IMR-90 (cell line): ENCODE measurements at regions not wholly inside any gene's neighbourhood (a gene's known extent, or its start where the extent isn't known, plus 50 kb on each side); places are given as distances from the start of the nearest gene placed in this dataset.

Source experiments
- ATAC-seq: fragments of 200-7000 bp; cut with Tn5 transposase; 2 replicates; pipeline ENCODE4 v1.9.1; 2020; ENCODE audit warnings: low read depth, mild to moderate bottlenecking, moderate library complexity
- BruUV-seq: library from RNA; stranded (reverse); fragments of 400-500 nt; replicated peaks from 2 replicates; lab custom pipeline; 2021; lab: Mats Ljungman, UMichigan
- CTCF ChIA-PET: fragments of 300-600 bp; formaldehyde crosslinking; extraction: SDS; loops from one replicate; lab custom pipeline; 2021; ENCODE audit warnings: antibody characterized with exemption; lab: Yijun Ruan, JAX
- POLR2A ChIA-PET: fragments of 300-600 bp; sonication (Branson Sonifier 250); formaldehyde crosslinking; loops from one replicate; lab custom pipeline; 2022; ENCODE audit warnings: antibody characterized with exemption; ENCODE audit not compliant: unreplicated experiment; lab: Charles Lee
- DNase-seq: peaks from one replicate; pipeline ENCODE4 v3.0.0; 2013
- H2AFZ ChIP-seq: replicated peaks from 2 replicates; pipeline ENCODE3; 2013; ENCODE audit warnings: low read length, mild to moderate bottlenecking; ENCODE audit not compliant: poor library complexity
- H2AK5ac ChIP-seq: 2 replicates; pipeline ENCODE4 v1.6.1; 2013; ENCODE audit warnings: low read depth, low read length, inconsistent platforms
- H2AK9ac ChIP-seq: replicated peaks from 2 replicates; pipeline ENCODE3; 2013; ENCODE audit warnings: mild to moderate bottlenecking, low read depth, low read length, moderate library complexity; ENCODE audit not compliant: poor library complexity
- H2BK120ac ChIP-seq: 2 replicates; pipeline ENCODE4 v1.6.1; 2013; ENCODE audit warnings: low read depth, low read length, inconsistent platforms
- H2BK15ac ChIP-seq: 3 replicates; pipeline ENCODE4 v1.6.1; 2013; ENCODE audit warnings: low read depth, low read length, inconsistent platforms
- H2BK20ac ChIP-seq: 2 replicates; pipeline ENCODE4 v1.6.1; 2013; ENCODE audit warnings: low read depth, mild to moderate bottlenecking, inconsistent platforms, low read length, moderate library complexity
- H2BK5ac ChIP-seq: 2 replicates; pipeline ENCODE4 v1.6.1; 2013; ENCODE audit warnings: mild to moderate bottlenecking, low read depth, low read length, inconsistent platforms; ENCODE audit not compliant: poor library complexity, severe bottlenecking
- H3K14ac ChIP-seq: replicated peaks from 2 replicates; pipeline ENCODE4 v1.6.1; 2013; ENCODE audit warnings: low read depth, low read length, inconsistent platforms
- H3K18ac ChIP-seq: 2 replicates; pipeline ENCODE4 v1.6.1; 2013; ENCODE audit warnings: low read depth, low read length, control low read depth
- H3K23ac ChIP-seq: 2 replicates; pipeline ENCODE4 v1.6.1; 2013; ENCODE audit warnings: low read depth, low read length, inconsistent platforms
- H3K27ac ChIP-seq: 2 replicates; pipeline ENCODE4 v1.5.1; 2013; ENCODE audit warnings: mild to moderate bottlenecking, control low read depth, low read length; ENCODE audit not compliant: insufficient read depth
- H3K27me3 ChIP-seq: 2 replicates; pipeline ENCODE4 v1.6.1; 2013; ENCODE audit warnings: low read length; ENCODE audit not compliant: control insufficient read depth, insufficient read depth
- H3K36me3 ChIP-seq: 2 replicates; pipeline ENCODE4 v1.6.1; 2013; ENCODE audit warnings: low read length, mixed read lengths; ENCODE audit not compliant: control insufficient read depth, insufficient read depth
- H3K4ac ChIP-seq: 2 replicates; pipeline ENCODE4 v1.6.1; 2013; ENCODE audit warnings: low read depth, low read length, inconsistent platforms
- H3K4me1 ChIP-seq: 2 replicates; pipeline ENCODE4 v1.6.1; 2013; ENCODE audit warnings: low read length, mixed read lengths; ENCODE audit not compliant: control insufficient read depth, insufficient read depth
- H3K4me2 ChIP-seq: 2 replicates; pipeline ENCODE4 v1.6.1; 2013; ENCODE audit warnings: low read depth, mild to moderate bottlenecking, control low read depth, low read length, moderate library complexity
- H3K4me3 ChIP-seq: 2 replicates; pipeline ENCODE4 v1.5.1; 2013; ENCODE audit warnings: low read depth, mild to moderate bottlenecking, control low read depth, low read length, moderate library complexity; ENCODE audit not compliant: insufficient read depth
- H3K56ac ChIP-seq: 2 replicates; pipeline ENCODE4 v1.6.1; 2013; ENCODE audit warnings: low read length, inconsistent platforms; ENCODE audit not compliant: insufficient read depth; ENCODE audit errors: extremely low read depth
- H3K79me1 ChIP-seq, 2 experiments: 2 replicates each; pipeline ENCODE4 v1.6.1; 2013; ENCODE audit warnings: low read length in 2 of 2, inconsistent platforms in 1 of 2, low read depth in 1 of 2
- H3K9ac ChIP-seq: 2 replicates; pipeline ENCODE4 v1.6.1; 2013; ENCODE audit warnings: low read depth, low read length, control low read depth
- H3K9me1 ChIP-seq: 2 replicates; pipeline ENCODE4 v1.6.1; 2013; ENCODE audit warnings: low read length, inconsistent platforms; ENCODE audit not compliant: insufficient read depth
- H3K9me3 ChIP-seq: 2 replicates; pipeline ENCODE4 v1.6.1; 2013; ENCODE audit warnings: low read length; ENCODE audit not compliant: control insufficient read depth, insufficient read depth
- H4K20me1 ChIP-seq: 2 replicates; pipeline ENCODE4 v1.6.1; 2013; ENCODE audit warnings: low read length, inconsistent platforms; ENCODE audit not compliant: insufficient read depth
- H4K5ac ChIP-seq: 2 replicates; pipeline ENCODE4 v1.6.1; 2013; ENCODE audit warnings: mild to moderate bottlenecking, low read depth, low read length, control low read depth
- H4K8ac ChIP-seq, 2 experiments: 2 replicates each; pipeline ENCODE4 v1.6.1; 2013; ENCODE audit warnings: low read depth in 2 of 2, low read length in 2 of 2, control low read depth in 1 of 2, inconsistent platforms in 1 of 2
- H4K91ac ChIP-seq: 2 replicates; pipeline ENCODE4 v1.6.1; 2013; ENCODE audit warnings: low read depth, low read length, inconsistent platforms; ENCODE audit not compliant: insufficient read depth
- BHLHE40 ChIP-seq: fragments of 150-350 bp; IDR thresholded peaks from 2 replicates; pipeline ENCODE4 v1.6.1; 2016; ENCODE audit warnings: mild to moderate bottlenecking, low read depth, low read length
- CEBPB ChIP-seq: IDR thresholded peaks from 2 replicates; pipeline ENCODE4 v1.6.1; 2012; ENCODE audit warnings: low read depth, low read length, improper control_type of control experiment
- CHD1 ChIP-seq: IDR thresholded peaks from 2 replicates; pipeline ENCODE4 v1.6.1; 2012; ENCODE audit warnings: low read depth, low read length, improper control_type of control experiment
- CTCF ChIP-seq: conservative IDR thresholded peaks from 2 replicates; pipeline ENCODE4 v1.5.1; 2012; ENCODE audit warnings: mild to moderate bottlenecking, low read depth, low read length, improper control_type of control experiment
- ELK1 ChIP-seq: fragments of 150-350 bp; IDR thresholded peaks from 2 replicates; pipeline ENCODE4 v1.6.1; 2016; ENCODE audit warnings: low read depth, mild to moderate bottlenecking, low read length, moderate library complexity, borderline replicate concordance
- MAFK ChIP-seq: IDR thresholded peaks from 2 replicates; pipeline ENCODE4 v1.6.1; 2012; ENCODE audit warnings: low read depth, low read length, improper control_type of control experiment
- POLR2A ChIP-seq: IDR thresholded peaks from 2 replicates; pipeline ENCODE4 v1.6.1; 2012; ENCODE audit warnings: mild to moderate bottlenecking, low read depth, low read length
- RAD21 ChIP-seq: IDR thresholded peaks from 2 replicates; pipeline ENCODE4 v1.6.1; 2012; ENCODE audit warnings: low read length, improper control_type of control experiment
- RCOR1 ChIP-seq: IDR thresholded peaks from 2 replicates; pipeline ENCODE4 v1.6.1; 2012; ENCODE audit warnings: mild to moderate bottlenecking, low read length, improper control_type of control experiment; ENCODE audit not compliant: insufficient replicate concordance
- RFX5 ChIP-seq: IDR thresholded peaks from 2 replicates; pipeline ENCODE4 v1.8.0; 2012; ENCODE audit warnings: low read depth, mild to moderate bottlenecking, low read length, moderate library complexity
- USF2 ChIP-seq: fragments of 150-350 bp; IDR thresholded peaks from 2 replicates; pipeline ENCODE4 v1.6.1; 2017; ENCODE audit warnings: mild to moderate bottlenecking, antibody characterized with exemption, low read length, low read depth
- WGBS, 2 experiments: methylation state at CpG; one replicate each; pipeline versions ENCODE4 v1.1.5 to v1.1.7; 2013; ENCODE audit warnings: missing lambda C conversion rate in 2 of 2; ENCODE audit not compliant: insufficient read length in 1 of 2; ENCODE audit errors: extremely low coverage in 2 of 2; 5-methylcytosine and 5-hydroxymethylcytosine counted together
- dilution Hi-C: fragments of 300-500 bp; cut with HindIII; formaldehyde crosslinking; loops from one replicate; pipeline ENCODE4 v1.14.3; 2018; ENCODE audit warnings: low sequenced_read_pairs; ENCODE audit not compliant: unreplicated experiment
- in situ Hi-C: fragments of 300-500 bp; cut with MboI; formaldehyde crosslinking; loops from 3 replicates; pipeline ENCODE4 v1.14.3; 2019; ENCODE audit warnings: low sequenced_read_pairs, inconsistent platforms, mixed read lengths
- intact Hi-C: fragments of 100-400 bp; cut with micrococcal nuclease; formaldehyde crosslinking; loops from 2 replicates; pipeline ENCODE4 v1.10.0; 2022

- no peak for ATAC-seq
- H3K4me1 ChIP-seq = no peaks in the 10 kb centered on the region
- H2BK120ac ChIP-seq = no peak overlapping the region
- H3K14ac ChIP-seq = no peak overlapping the region
- H3K27me3 ChIP-seq = no peaks in the 10 kb centered on the region
- H4K8ac ChIP-seq = no peak overlapping the region
- no peak overlapping the region for H3K4ac ChIP-seq
- ChIA-PET CTCF (no interaction called here), POLR2A (no interaction called here)
- H2BK15ac ChIP-seq = no peak overlapping the region
- BruUV-seq = no TSS peak
- no peak overlapping the region for H4K5ac ChIP-seq
- no peaks in the 10 kb centered on the region for H3K9me3 ChIP-seq
- no peaks in the 10 kb centered on the region for H3K79me1 ChIP-seq
- no peak overlapping the region for H2AK9ac ChIP-seq
- no peak for TF ChIP-seq USF2
- TF ChIP-seq BHLHE40 = no peak
- no peak for TF ChIP-seq CHD1
- TF ChIP-seq RFX5 = no peak
- no peak for TF ChIP-seq MAFK
- TF ChIP-seq CEBPB = no peak
- no peak for TF ChIP-seq POLR2A
- TF ChIP-seq RAD21 = no peak
- no peak for TF ChIP-seq ELK1
- no peak for TF ChIP-seq CTCF
- no peak for TF ChIP-seq RCOR1
- no peak overlapping the region for H4K91ac ChIP-seq
- H3K36me3 ChIP-seq = no peaks in the 10 kb centered on the region
- H2AFZ ChIP-seq = no peak overlapping the region
- no peak overlapping the region for H3K56ac ChIP-seq
- H3K23ac ChIP-seq = no peak overlapping the region
- intact Hi-C loops (no loop called here), dilution Hi-C loops (no loop called here), in situ Hi-C loops (no loop called here)
- no peaks in the 10 kb centered on the region for H3K9me1 ChIP-seq
- DNase-seq = no peak
- H3K27ac ChIP-seq = no peak overlapping the region
- H3K4me3 ChIP-seq = no peak overlapping the region
- H2BK20ac ChIP-seq = no peak overlapping the region
- H2AK5ac ChIP-seq = no peak overlapping the region
- no peak overlapping the region for H2BK5ac ChIP-seq
- H3K9ac ChIP-seq = no peak overlapping the region
- H4K20me1 ChIP-seq = no peaks in the 10 kb centered on the region
- no CpG with 5 or more reads among the region's 6 CpGs for WGBS, 2 experiments
- H3K18ac ChIP-seq = no peak overlapping the region
- H3K4me2 ChIP-seq = no peak overlapping the region
These were observed 397.4 kb upstream of the AZI2 start for GRCh38 chr3:28745916-28746617.
